Left lung (tissue), 4 donors: ENCODE measurements at regions not wholly inside any gene's neighbourhood (a gene's known extent, or its start where the extent isn't known, plus 50 kb on each side); places are given as distances from the start of the nearest gene placed in this dataset.

Experiments used
- ATAC-seq: fragments of 200-7000 bp; cut with Tn5 transposase; one replicate; pipeline ENCODE4 v1.9.1; 2020; ENCODE audit warnings: moderate library complexity
- DNase-seq, 4 donors: peaks; one replicate each; pipeline ENCODE4 v3.0.0-alpha.2; 2013 to 2020
- H3K27ac ChIP-seq, 2 donors: fragments of 200-600 bp; sonication (generic) in 1 of 2; one replicate each; pipeline versions ENCODE4 v1.5.0 to v1.8.0; 2020 to 2021
- H3K27me3 ChIP-seq, 2 donors: fragments of 200-600 bp; sonication (generic) in 1 of 2; one replicate each; pipeline versions ENCODE4 v1.5.0 to v1.8.0; 2020 to 2021
- H3K36me3 ChIP-seq, 2 donors: fragments of 200-600 bp; sonication (generic) in 1 of 2; one replicate each; pipeline versions ENCODE4 v1.5.0 to v1.8.0; 2020 to 2021
- H3K4me1 ChIP-seq, 2 donors: fragments of 200-600 bp; one replicate each; pipeline ENCODE4 v1.8.0; 2021
- H3K4me3 ChIP-seq, 2 donors: fragments of 200-600 bp; sonication (generic) in 1 of 2; one replicate each; pipeline versions ENCODE4 v1.5.0 to v1.8.0; 2020 to 2021; ENCODE audit warnings: mild to moderate bottlenecking in 1 of 2
- H3K9me3 ChIP-seq, 2 donors: fragments of 200-600 bp; sonication (generic) in 1 of 2; one replicate each; pipeline versions ENCODE4 v1.5.0 to v1.8.0; 2020 to 2021
- CTCF ChIP-seq, 2 donors: fragments of 200-600 bp; sonication (generic) in 1 of 2; IDR thresholded peaks; one replicate each; pipeline versions ENCODE4 v1.5.0 to v1.8.0; 2021; ENCODE audit warnings: antibody characterized with exemption in 2 of 2
- intact Hi-C, 2 donors: fragments of 100-400 bp; cut with DNase I; formaldehyde crosslinking; loops; one replicate each; pipeline versions ENCODE4 v1.11.2 to v1.14.2; 2022
- donor health status: DM: no; HTN: yes; CAD: no.
- donor health status: DM: no; HTN: no; CAD: no.

GRCh38 chrX:39802354-39802753, 295.4 kb downstream of the BCOR start:
- no peak for ATAC-seq
- Histone ChIP-seq H3K4me3 (no peak overlapping the region), H3K27ac (no peak overlapping the region), H3K27me3 (no peaks in the 10 kb centered on the region), H3K9me3 (no peaks in the 10 kb centered on the region), H3K36me3 (no peaks in the 10 kb centered on the region), H3K4me1 (no peaks in the 10 kb centered on the region)
- intact Hi-C loops = no loop called here
- DNase-seq = peak in 1 of 4 donors; percentile 26
- TF ChIP-seq CTCF (IDR thresholded peaks at IDR 0.05) = no peak

- H3K4me1 ChIP-seq = peaks cover 0 to under 1% of the 10 kb centered on the region in 2 donors
- no peaks in the 10 kb centered on the region for H3K36me3 ChIP-seq
- H3K27me3 ChIP-seq = no peaks in the 10 kb centered on the region
- no peak overlapping the region for H3K4me3 ChIP-seq
- no peaks in the 10 kb centered on the region for H3K9me3 ChIP-seq
- no peak for TF ChIP-seq CTCF (IDR thresholded peaks at IDR 0.05)
- DNase-seq (no peak), ATAC-seq (no peak)
- H3K27ac ChIP-seq = no peak overlapping the region
- intact Hi-C loops = no loop called here
Measured at GRCh38 chrX:39802908-39803307, 294.9 kb downstream of the BCOR start.

GRCh38 chrX:39805022-39805421, 292.7 kb downstream of the BCOR start:
- intact Hi-C loops = no loop called here
- Histone ChIP-seq H3K36me3 (no peaks in the 10 kb centered on the region), H3K27ac (no peak overlapping the region), H3K4me3 (no peak overlapping the region), H3K4me1 (peaks cover 0 to 20% of the 10 kb centered on the region in 2 donors), H3K27me3 (no peaks in the 10 kb centered on the region), H3K9me3 (no peaks in the 10 kb centered on the region)
- ATAC-seq (no peak), DNase-seq (no peak)
- TF ChIP-seq CTCF (IDR thresholded peaks at IDR 0.05) = no peak

- intact Hi-C loops = no loop called here
Measured at GRCh38 chrX:39805825-39806224, 291.9 kb downstream of the BCOR start.

GRCh38 chrX:39808471-39808917, 289.3 kb downstream of the BCOR start:
- H3K4me3 ChIP-seq = no peak overlapping the region
- no peaks in the 10 kb centered on the region for H3K36me3 ChIP-seq
- ATAC-seq = peak; percentile 31
- no peak for TF ChIP-seq CTCF (IDR thresholded peaks at IDR 0.05)
- peaks cover 0 to 20% of the 10 kb centered on the region in 2 donors for H3K4me1 ChIP-seq
- H3K9me3 ChIP-seq = no peaks in the 10 kb centered on the region
- intact Hi-C loops = no loop called here
- peak in 1 of 4 donors; percentile 53 for DNase-seq
- no peaks in the 10 kb centered on the region for H3K27me3 ChIP-seq
- H3K27ac ChIP-seq = peak overlapping the region in 1 of 2 donors; percentile 45

More at GRCh38 chrX:39805825-39806224, 291.9 kb downstream of the BCOR start:
- peaks cover 0 to 20% of the 10 kb centered on the region in 2 donors for H3K4me1 ChIP-seq
- H3K27ac ChIP-seq = no peak overlapping the region
- H3K36me3 ChIP-seq = no peaks in the 10 kb centered on the region
- ATAC-seq (no peak), DNase-seq (no peak)
- no peaks in the 10 kb centered on the region for H3K27me3 ChIP-seq
- no peaks in the 10 kb centered on the region for H3K9me3 ChIP-seq
- H3K4me3 ChIP-seq = no peak overlapping the region
- TF ChIP-seq CTCF (IDR thresholded peaks at IDR 0.05) = no peak
